GM19328 (cell line): ENCODE measurements at regions not wholly inside any gene's neighbourhood (a gene's known extent, or its start where the extent isn't known, plus 50 kb on each side); places are given as distances from the start of the nearest gene placed in this dataset.
"Not testable (repeated sequence)": the region's sequence is repeated elsewhere in the genome, so short reads cannot be mapped to it uniquely, and the experiment has no call there.

Experiments
- ATAC-seq: cut with Tn5 transposase; IDR thresholded peaks from one replicate; pipeline ENCODE4 v1.9.1; 2021; ENCODE audit warnings: mild to moderate bottlenecking, moderate library complexity; ENCODE audit not compliant: unreplicated experiment

DNA sequence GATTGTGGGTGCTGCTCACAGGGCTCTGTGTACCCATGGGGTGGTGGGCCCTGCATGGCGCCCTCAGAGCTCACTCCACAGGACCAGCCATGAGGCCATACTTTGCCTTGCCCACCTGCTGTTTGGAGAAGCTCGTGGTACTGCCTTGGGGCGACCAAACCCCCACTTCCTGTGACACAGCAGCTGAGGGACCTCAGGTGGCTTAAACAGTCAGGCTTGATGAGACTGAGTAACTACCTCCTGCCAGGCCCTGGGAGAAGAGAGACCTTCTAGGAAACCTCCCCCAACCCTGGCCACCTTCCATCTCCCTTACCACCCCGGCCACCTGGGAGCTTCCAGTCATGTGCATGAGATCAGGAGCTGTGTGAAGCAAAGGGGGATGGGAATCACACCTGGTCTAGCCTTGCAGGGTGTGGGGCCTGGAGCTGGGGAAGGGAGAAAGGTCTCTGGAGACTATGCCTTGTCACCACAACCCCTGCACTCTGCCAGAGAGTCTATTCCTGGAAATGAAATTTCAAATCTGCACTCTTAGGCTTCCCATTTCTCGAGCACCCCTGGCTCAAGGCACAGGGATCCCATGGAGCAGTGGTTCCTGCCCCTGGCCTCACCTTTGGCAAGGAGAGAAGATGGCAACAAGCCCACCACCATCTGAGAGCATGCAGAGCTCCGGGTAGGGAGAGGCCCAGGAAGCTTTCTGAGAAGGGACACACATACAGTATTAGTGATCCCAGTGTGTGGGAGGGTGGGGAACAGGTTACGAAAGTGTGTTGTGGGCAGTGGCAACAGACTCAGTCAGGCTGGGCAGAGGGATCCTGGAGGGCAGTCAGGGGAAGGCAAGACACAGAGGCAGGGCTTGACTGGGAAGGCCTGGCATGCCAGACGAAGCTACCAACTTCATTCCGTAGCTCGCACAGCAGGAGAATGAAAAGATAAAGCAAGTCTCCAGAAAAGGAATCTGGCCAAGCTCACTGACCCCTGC, 125.0 kb downstream of the URI1 start:
- no peak for ATAC-seq

DNA sequence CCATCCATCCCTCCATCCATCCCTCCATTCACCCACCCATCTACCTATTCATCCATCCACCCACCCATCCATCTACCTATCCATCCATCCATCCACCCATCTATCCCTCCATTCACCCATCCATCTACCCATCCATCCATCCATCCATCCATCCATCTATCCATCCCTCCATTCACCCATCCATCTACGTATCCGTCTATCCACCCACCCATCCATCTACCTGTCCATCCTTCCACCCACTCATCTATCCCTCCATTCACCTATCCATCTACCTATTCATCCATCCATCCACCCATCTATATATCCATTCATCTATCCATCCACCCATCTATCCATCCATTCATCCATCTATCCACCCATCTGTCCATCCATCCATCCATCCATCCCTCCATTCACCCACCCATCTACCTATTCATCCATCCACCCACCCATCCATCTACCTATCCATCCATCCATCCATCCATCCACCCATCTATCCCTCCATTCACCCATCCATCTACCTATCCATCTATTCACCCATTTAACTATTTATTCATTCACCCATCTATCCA, 126.0 kb downstream of the URI1 start:
- ATAC-seq = not testable (repeated sequence)

DNA sequence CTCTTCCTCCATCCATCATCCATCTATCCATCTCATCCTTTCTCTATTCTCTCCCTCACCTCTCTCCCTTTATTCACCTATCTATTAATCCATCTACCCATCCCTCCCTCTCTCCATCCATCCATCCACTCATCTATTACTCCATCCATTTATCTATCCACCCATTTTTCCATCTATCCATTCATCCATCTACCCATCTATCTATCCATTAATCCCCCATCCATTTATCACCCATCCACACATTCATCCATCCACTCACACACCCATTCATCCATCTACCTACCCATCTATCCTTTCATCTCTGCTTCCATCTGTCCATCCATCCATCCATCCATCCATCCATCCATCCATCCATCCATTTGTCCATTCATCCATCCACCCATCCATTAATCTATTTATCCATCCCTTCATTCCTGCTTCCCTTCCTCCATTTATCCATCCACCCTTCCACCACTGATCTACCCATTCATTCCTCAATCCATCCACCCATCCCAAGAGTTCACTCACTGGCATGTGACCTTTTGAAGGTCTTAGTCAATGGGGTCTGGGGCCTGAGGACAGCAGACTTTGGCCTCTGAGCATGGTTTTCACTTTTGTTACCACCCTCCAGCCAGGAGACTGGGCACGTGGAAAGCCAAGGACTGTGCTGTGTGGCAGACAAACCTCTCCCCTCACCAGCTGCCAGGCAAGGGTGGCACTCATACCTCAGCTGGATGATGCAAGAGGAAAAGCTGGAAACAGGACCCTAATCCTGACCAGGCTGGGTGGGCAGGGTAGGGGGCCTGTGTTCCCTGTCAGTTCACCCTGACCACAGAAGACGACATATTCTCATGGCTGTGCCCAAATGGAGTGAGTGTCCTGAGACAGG, 126.7 kb downstream of the URI1 start:
- ATAC-seq = no peak

DNA sequence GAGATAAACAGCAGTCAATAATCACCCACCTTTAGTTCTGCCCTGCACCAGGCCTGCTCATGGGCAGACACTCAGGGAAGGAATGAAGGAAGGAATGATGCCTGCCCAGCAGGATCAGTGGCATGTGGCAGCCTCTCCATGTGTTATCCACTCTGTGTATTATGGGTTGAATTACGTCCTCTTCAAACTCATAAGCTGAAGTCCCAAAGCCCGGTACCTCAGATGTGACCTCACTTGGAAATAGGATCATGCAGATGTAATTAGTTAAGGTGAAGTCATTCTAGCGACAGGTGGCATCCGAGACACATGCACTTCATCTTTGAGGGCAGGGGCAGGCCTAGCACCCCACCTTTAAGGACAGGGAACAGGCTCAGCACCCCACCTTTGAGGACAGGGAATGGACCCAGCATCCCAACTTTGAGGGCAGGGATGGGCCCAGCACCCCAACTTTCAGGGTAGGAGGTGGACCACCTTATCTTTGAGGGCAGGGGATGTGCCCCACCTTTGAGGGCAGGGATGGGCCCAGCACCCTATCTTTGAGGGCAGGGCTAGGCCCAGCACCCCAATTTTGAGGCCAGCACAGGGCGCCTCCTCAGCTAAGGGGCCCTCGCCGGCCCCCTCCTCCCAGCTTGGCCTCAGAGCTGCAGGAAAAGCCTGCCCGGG, 127.6 kb downstream of the URI1 start:
- ATAC-seq = no peak

DNA sequence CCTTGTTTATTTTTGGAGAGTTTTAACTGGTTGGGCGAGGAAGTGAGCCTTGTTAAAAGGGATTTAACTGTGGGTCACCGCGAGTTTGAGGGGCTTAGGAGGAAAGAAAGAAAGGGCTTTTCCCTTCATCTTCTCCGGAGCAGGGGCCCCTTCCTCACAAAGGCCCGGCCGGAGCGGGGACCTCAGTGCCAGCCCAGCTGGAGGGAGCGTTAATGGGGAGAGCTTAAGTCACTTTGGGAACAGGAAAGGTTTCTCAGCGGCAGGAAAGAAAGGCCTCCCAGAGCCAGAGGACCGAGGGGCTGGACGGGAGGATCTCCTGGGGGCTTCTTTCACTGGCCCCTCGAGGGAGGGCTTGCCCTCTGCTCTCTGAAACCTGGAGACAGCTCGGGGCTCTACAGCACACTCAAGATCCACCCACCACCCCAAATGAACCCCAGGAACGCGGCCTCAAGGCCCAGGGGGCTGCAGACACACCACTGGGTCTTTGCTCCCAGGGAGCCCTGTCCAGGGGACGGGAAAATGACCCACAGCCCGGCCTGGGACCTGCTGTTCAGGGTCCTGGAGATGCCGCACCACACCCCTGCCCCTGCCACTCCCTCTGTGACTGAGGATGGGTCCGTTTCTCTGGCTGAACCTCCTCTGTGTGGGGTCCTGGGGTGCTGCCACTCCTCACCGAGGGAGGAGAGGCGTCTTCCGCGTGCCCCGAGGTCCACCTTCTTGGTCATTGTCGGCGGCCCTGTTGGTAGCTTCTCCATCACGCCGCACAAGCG, 128.3 kb downstream of the URI1 start:
- ATAC-seq = no peak

DNA sequence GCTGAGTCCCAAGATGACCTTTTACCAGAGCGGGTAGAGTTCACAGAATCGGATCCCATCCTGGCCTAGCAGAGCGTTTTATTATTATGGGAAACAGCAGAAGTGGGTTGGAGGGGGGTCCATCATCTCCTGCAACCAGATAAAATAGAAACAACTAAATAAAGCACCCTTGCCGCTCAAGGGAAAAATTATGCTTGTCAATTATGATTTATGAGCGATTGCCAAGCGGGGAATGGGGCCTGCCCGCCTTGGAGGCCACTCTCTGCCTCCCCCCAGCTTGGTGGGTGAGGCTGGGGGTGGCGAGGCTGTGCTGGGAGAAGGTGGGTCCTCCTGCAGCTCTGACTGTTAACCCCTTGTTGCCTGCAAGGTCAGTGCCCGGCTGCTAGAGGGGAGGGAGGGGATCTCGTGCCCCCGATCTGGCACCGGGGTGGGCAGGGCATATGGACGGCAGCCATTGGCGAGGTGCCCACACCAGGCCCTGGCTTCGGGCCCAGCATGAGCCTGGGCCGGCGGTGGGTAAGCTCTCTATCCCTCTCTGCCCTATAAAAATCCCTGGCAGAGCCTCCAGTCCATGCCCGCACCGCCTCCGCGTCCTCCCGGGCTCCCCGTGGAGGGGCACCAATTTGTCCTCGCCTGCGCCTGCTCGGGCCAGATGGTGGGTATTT, 129.1 kb downstream of the URI1 start:
- ATAC-seq = no peak

DNA sequence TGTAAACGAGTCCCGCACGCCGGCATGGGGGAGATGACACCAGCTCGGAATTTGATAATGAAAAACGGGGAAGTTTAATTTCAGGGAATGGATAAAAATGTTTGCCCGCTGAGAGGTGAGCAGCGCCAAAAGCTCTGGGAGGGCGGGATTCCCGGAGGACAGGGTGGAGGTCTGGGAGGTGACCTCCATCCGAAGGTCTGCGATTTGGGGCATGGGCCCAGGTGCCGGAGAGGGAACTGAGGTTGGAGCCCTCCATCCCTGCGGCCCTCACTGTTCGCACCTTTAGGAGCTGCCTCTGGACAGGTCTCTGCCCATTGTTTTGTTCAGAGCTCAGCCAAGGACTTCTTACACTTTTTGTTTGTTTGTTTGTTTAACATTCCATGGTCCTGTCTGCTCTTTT, 129.8 kb downstream of the URI1 start:
- ATAC-seq = no peak

DNA sequence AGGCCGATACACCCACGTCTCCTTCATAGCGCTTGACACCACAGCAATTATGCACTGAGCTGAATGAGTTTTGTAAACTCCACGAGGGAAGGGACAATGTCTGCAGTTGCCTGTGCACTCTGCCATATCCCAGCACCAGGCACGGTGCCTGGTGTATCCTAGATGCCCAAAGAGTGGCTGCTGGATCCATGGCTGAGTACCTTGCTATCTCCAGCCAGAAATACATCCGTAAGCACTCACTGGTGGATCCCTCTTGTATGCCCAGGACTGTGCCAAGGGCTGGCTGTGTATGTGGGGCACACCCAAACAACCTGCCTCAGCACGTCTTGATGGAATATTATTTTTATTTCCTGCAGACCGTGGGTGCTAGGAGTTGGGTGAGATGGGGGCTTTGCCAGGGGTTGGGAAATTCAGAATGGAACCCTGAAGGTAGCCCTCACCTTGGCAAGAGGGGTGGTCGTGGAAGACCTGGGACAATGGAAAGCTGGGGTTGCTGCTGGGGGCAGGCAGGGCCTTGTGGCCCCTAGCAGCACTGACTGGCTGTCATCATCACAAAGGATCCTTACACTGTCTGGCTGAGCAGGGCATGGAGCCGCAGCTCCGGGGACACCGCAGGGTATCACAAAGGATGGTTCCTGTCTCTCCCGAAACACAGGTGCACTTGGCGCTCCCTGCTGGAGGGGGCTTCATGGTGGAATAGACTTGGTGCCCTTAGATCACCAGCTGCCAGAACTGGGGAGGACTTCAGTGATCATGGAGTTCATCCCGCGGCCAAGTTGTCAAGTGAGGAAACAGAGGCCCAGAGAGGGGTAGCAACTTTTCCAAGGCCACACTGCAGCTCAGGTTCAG, 131.3 kb downstream of the URI1 start:
- no peak for ATAC-seq

DNA sequence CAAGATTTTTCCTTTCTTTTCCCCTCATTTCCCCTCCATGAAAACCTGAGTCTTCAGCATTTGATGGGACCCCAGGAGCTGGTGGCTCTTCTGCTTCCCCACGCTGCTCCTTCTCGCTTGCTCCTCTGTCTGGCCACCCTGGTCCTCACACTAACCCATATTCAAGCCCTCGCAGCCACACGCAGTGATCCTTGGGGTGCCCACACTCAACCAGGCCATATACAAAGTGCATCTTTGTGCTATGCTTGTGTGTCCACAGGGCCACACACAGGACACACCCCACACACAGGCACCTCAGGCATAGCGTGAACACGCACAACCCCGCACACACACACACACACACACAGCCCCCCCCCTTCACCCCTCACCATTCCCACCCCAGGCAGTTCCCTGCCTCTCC, 132.1 kb downstream of the URI1 start:
- no peak for ATAC-seq

DNA sequence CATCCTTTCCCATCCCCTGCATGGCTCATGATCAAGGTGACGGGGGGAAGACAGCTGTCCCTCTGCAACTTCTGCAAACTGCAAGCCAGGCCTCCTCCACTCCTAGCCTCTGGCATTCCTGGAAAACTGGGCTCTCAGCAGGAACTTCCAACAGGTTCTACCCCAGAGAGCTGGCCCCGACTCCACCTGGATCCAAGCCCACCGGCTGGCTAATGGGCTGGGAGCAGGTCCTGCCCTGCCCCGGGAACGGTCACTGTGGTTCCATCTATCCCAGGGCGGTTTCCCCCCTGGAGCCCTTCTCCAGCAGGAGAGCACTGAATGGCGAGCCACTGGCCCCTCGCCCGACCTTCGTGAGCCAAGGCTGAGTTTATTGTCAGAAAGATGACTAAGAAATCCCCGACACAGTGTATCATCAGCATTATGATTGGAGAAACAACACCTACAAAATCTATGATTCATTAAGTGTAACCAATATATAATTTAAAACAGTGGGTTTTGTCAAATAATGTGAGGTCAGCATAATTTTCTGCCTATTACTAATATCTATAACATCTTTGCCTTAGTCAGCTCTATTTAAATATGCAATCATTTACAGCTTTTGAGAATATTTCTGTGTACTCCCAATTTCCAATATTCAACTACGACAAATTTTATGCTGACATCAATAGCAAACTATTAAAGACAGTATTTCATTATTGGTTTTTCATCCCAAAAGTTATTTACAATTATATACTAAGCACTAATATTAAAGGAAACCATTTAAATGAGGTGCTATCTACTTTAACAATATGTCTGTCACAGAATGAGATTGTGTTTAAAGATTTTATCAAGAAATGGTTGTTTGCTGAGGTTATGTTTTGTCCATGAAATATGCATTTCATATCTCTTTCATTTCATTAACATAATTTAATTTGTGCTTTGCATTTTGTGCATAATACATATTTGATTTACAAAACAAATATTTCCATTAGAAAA, 133.0 kb downstream of the URI1 start:
- no peak for ATAC-seq

DNA sequence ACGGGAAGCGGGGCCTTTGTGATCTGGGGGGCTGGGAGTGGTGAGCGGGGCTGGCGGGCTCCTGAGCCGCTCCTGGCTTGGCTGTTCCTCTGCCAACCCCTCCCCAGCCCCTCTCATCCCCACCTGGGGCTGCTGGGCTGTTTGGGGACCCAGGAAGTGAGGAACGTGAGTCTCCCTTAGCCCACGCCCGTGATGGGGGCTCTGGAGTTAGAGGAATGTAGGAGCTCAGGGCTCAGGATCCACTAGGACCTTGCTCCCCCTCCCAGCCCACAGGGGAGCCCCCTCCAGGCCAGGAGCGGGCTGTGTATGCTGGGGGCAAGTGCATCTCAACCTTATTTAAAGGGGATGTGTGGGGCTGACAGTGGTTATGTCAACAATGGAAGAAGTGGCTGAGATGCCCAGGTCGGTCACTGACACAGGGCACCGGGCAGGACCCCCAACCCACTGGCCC, 134.1 kb downstream of the URI1 start:
- ATAC-seq = no peak

DNA sequence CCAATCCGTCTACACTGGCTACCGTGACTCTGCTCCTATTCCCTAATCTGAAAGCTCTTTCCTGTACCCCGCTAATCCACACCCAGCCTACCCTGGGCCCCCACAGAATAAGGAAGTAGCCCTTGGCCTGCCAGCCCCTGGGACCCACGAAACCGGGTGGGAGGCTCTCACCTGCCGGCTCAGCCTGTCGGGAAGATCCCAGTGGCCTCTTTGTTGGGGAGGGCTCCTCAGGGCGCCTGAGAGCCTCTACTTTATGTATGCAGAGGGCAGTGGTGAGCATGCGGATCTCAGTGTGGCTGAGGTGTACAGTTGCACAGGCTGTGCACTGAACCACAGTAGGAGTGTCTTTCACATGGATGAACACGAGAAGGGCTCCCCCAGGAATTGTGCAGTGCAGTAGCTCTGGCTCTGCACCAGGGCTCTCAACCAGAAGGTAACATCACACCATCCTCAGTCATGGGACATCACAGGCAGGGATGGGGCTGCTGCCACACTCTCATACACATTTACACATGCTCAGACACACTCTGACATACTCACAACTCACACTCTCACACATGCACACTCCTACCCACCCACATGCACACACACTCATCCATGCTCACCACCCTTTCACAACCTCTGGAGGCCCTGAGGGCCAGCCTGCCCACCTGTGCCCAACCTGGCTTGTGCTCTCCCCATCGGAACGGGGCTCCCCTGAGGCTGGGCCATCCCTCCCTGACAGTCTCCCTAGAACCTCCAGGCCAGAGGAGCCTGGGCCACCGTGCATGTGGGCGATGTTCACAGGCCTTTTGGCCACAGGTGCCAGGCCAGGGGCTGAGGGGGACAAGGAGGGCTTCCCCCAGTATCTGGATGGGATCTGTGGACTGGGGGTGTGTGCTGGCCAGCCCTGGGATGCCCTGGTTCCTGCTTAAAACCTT, 135.0 kb downstream of the URI1 start:
- ATAC-seq = no peak

DNA sequence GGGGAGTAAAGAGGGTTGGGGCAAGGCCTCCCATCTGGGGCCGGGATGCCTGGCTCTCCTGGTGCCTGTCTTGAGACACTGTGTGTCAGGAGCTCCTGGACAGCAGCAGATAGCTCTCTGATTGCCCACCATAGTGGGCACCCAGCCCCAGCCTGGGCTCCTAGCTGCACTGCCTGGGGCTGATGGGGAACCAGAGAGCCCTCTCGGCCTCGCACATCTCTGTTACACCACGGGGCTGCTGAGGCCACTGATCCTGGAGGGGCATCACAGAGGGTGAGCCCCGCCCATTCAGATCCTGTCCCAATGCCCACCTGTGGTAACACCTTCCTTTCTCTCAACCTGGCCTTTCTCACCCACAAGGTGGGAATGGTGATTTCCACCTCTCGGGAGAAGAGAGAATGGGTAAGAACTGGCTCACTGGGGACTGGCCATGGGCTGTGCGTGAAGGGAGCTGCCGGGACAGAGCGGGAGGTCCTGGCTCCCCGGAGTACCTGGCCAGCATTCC, 135.9 kb downstream of the URI1 start:
- no peak for ATAC-seq

DNA sequence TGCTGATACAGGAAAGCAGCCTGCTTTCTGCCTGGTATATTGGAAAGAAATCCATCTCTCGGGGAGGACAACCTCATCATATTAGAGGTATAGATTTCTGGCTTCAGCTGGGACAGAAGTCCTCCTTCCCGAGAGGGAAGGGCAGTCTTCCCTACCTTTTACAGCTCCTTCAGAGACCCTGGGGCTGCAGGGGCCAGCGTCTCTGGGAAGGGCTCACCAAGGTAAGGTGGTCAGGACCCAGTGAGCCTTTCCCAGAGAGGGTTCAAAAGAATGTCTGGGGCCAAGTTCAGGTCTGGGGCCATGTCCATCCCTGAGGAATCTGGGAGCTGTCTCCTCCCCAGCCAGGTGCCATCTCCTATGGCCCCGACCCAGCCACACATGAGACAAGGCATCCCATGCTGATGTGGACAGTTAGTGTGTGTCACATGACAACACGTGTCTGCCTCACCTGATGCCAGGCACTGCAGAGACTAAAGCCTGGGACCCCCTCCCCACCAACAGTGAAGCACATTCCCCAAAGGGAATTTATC, 136.4 kb downstream of the URI1 start:
- ATAC-seq = no peak

DNA sequence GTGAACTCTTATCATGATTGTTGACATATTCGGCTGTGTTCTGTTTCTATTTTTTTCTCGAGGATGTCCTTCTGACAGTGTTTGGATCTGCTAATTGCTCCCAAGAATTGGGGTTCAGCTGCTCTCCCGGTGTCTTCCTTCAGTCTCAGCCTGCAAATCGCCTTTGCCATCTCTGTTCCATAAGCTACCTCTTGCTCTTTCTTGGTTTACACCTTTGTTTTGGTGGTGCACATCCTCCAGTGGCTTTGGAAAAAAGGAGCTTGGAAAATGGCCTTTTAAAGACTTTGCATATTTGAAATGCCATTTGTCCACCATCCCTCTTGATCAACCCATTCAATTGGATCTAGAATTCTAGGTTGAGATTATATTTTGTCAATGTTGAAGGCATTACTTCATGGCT, 137.2 kb downstream of the URI1 start:
- ATAC-seq = no peak

DNA sequence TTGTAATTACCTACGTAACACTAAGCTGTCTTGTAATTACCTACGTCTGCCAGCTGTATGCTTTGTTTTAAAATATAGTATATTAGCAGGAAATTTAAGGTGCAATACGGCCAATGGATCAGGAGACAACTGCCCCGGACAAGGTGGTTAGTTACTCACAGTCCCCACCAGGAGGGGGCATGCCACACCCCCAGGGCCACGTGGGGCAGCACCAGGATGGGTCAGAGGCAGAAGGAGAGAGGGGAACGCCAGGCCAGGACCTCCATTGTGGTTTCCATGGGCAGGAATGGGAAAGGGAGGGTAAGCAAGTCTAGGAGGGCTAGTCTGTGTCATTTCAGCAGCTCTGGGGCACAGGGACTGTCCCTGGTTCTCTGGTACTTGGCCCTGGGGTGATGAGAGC, 140.1 kb downstream of the URI1 start:
- ATAC-seq = no peak
